ENCODE measurements at regions not wholly inside any gene's neighbourhood (a gene's known extent, or its start where the extent isn't known, plus 50 kb on each side); places are given as distances from the start of the nearest gene placed in this dataset.
"Not testable (repeated sequence)": the region's sequence is repeated elsewhere in the genome, so short reads cannot be mapped to it uniquely, and the experiment has no call there.

- 34% methylated on average over 2 of the region's 2 CpGs for WGBS
Measured at GRCh38 chr7:50908628-50909290, 126.1 kb upstream of the GRB10 start.

DNA sequence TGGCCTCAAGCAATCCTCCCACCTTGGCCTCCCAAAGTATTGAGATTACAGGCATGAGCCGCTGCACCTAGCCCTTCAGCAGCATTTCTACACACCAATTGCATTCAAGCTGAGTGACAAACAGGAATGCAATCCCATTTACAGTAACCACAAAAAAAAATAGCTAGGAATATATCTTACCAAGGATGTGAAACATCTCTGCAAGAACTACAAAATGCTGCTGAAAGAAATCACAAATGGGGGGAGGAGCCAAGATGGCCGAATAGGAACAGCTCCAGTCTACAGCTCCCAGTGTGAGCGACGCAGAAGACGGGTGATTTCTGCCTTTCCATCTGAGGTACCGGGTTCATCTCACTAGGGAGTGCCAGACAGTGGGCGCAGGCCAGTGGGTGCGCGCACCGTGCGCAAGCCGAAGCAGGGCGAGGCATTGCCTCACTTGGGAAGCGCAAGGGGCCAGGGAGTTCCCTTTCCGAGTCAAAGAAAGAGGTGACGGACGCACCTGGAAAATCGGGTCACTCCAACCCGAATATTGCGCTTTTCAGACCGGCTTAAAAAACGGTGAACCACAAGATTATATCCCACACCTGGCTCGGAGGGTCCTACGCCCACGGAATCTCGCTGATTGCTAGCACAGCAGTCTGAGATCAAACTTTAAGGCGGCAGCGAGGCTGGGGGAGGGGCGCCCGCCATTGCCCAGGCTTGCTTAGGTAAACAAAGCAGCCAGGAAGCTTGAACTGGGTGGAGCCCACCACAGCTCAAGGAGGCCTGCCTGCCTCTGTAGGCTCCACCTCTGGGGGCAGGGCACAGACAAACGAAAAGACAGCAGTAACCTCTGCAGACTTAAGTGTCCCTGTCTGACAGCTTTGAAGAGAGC lies 116.1 kb upstream of the GRB10 start:
- not testable (repeated sequence) for H3K27ac ChIP-seq (ENCODE audit: low read depth in 1 of 2, low read length in 2 of 2); H3K9me3 ChIP-seq (ENCODE audit: control insufficient read depth in 4 of 4, low read length in 3 of 4); H3K36me3 ChIP-seq (ENCODE audit: control insufficient read depth in 4 of 4, insufficient read depth in 3 of 4, low read depth in 1 of 4, low read length in 3 of 4); DNase-seq (ENCODE audit: low spot score); H3K4me1 ChIP-seq (ENCODE audit: control insufficient read depth in 4 of 4, insufficient read depth in 4 of 4, low read length in 3 of 4); H3K27me3 ChIP-seq (ENCODE audit: control insufficient read depth in 4 of 4, insufficient read depth in 4 of 4, low read length in 3 of 4); H3K9ac ChIP-seq (ENCODE audit: low read depth in 1 of 2, low read length in 2 of 2); H3K4me3 ChIP-seq (ENCODE audit: low read depth in 1 of 3, low read length in 3 of 3)
- WGBS: 84% methylated on average over 30 of the region's 31 CpGs

More at GRCh38 chr7:50908628-50909290, 126.1 kb upstream of the GRB10 start:
- Histone ChIP-seq H3K27ac (ENCODE audit: low read depth in 1 of 2, low read length in 2 of 2) (no peak overlapping the region), H3K9ac (ENCODE audit: low read depth in 1 of 2, low read length in 2 of 2) (no peak overlapping the region), H3K9me3 (ENCODE audit: control insufficient read depth in 4 of 4, low read length in 3 of 4) (no peaks in the 10 kb centered on the region), H3K4me3 (ENCODE audit: low read depth in 1 of 3, low read length in 3 of 3) (no peak overlapping the region), H3K36me3 (ENCODE audit: control insufficient read depth in 4 of 4, insufficient read depth in 3 of 4, low read depth in 1 of 4, low read length in 3 of 4) (no peaks in the 10 kb centered on the region), H3K4me1 (ENCODE audit: control insufficient read depth in 4 of 4, insufficient read depth in 4 of 4, low read length in 3 of 4) (no peaks in the 10 kb centered on the region), H3K27me3 (ENCODE audit: control insufficient read depth in 4 of 4, insufficient read depth in 4 of 4, low read length in 3 of 4) (peaks cover 0 to 3% (median 0%) of the 10 kb centered on the region in 4 donors)
- no peak for TF ChIP-seq ZBTB33 (IDR thresholded peaks at IDR 0.05)
- TF ChIP-seq, protein P1, sequence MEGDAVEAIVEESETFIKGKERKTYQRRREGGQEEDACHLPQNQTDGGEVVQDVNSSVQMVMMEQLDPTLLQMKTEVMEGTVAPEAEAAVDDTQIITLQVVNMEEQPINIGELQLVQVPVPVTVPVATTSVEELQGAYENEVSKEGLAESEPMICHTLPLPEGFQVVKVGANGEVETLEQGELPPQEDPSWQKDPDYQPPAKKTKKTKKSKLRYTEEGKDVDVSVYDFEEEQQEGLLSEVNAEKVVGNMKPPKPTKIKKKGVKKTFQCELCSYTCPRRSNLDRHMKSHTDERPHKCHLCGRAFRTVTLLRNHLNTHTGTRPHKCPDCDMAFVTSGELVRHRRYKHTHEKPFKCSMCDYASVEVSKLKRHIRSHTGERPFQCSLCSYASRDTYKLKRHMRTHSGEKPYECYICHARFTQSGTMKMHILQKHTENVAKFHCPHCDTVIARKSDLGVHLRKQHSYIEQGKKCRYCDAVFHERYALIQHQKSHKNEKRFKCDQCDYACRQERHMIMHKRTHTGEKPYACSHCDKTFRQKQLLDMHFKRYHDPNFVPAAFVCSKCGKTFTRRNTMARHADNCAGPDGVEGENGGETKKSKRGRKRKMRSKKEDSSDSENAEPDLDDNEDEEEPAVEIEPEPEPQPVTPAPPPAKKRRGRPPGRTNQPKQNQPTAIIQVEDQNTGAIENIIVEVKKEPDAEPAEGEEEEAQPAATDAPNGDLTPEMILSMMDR (IDR thresholded peaks at IDR 0.05; ENCODE audit: low read depth, low read length, missing input control): no peak
- TF ChIP-seq, protein P2, sequence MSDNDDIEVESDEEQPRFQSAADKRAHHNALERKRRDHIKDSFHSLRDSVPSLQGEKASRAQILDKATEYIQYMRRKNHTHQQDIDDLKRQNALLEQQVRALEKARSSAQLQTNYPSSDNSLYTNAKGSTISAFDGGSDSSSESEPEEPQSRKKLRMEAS (IDR thresholded peaks at IDR 0.05): no peak
- no peak for TF ChIP-seq NR2F2 (IDR thresholded peaks at IDR 0.05)
- TF ChIP-seq YY1 (IDR thresholded peaks at IDR 0.05): no peak
- DNase-seq (ENCODE audit: low spot score): no peak

DNA sequence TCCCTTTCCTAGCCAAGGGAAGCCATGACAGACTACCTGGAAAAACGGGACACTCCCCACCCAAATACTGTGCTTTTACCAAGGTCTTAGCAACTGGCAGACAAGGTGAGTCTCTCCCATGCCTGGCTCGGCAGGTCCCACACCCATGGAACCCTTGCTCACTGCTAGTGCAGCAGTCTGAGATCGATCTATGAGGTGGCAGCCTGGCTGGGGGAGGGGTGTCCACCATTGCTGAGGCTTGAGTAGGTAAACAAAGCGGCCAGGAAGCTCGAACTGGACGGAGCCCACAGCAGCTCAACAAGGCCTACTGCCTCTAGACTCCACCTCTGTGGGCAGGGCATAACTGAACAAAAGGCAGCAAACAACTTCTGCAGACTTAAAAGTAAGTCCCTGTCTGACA lies 104.4 kb upstream of the GRB10 start:
- H3K9ac ChIP-seq (ENCODE audit: low read depth in 1 of 2, low read length in 2 of 2); H3K4me3 ChIP-seq (ENCODE audit: low read depth in 1 of 3, low read length in 3 of 3); DNase-seq (ENCODE audit: low spot score); H3K27me3 ChIP-seq (ENCODE audit: control insufficient read depth in 4 of 4, insufficient read depth in 4 of 4, low read length in 3 of 4); H3K4me1 ChIP-seq (ENCODE audit: control insufficient read depth in 4 of 4, insufficient read depth in 4 of 4, low read length in 3 of 4); H3K27ac ChIP-seq (ENCODE audit: low read depth in 1 of 2, low read length in 2 of 2); H3K9me3 ChIP-seq (ENCODE audit: control insufficient read depth in 4 of 4, low read length in 3 of 4); H3K36me3 ChIP-seq (ENCODE audit: control insufficient read depth in 4 of 4, insufficient read depth in 3 of 4, low read depth in 1 of 4, low read length in 3 of 4): not testable (repeated sequence)
- 48% methylated on average over 6 of the region's 6 CpGs for WGBS

DNA sequence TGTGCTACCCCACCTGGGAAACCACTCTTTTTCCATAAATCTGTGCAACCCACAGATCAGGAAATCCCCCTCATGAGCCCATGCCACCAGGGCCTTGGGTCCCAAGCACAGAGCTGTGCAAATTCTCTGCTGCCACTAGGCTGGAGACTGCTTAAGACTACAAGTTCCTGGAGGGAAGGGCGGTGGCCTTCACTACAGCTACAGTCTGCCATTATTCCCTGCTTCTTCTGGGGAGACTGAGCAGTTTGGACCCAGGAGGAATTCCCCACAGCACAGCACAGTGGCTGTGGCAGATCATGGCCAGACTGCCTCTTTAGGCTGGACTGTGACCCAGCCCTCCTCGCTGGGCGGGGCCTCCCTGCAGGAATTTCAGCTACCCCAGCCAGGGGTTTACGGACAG lies 89.7 kb upstream of the GRB10 start:
- 78% methylated on average over 4 of the region's 4 CpGs for WGBS
- TF ChIP-seq HNF4G (IDR thresholded peaks at IDR 0.05) (no peak), YY1 (IDR thresholded peaks at IDR 0.05) (no peak), TAF1 (conservative IDR thresholded peaks at IDR 0.05) (no peak), FOXA2 (IDR thresholded peaks at IDR 0.05) (no peak)
- TF ChIP-seq, protein P1 (IDR thresholded peaks at IDR 0.05; ENCODE audit: low read depth, low read length, missing input control): no peak
- TF ChIP-seq, protein P2 (IDR thresholded peaks at IDR 0.05): no peak
- no peak for DNase-seq (ENCODE audit: low spot score)
- Histone ChIP-seq H3K9me3 (ENCODE audit: control insufficient read depth in 4 of 4, low read length in 3 of 4) (no peaks in the 10 kb centered on the region), H3K27ac (ENCODE audit: low read depth in 1 of 2, low read length in 2 of 2) (no peak overlapping the region), H3K4me3 (ENCODE audit: low read depth in 1 of 3, low read length in 3 of 3) (no peak overlapping the region), H3K36me3 (ENCODE audit: control insufficient read depth in 4 of 4, insufficient read depth in 3 of 4, low read depth in 1 of 4, low read length in 3 of 4) (no peaks in the 10 kb centered on the region), H3K9ac (ENCODE audit: low read depth in 1 of 2, low read length in 2 of 2) (no peak overlapping the region), H3K27me3 (ENCODE audit: control insufficient read depth in 4 of 4, insufficient read depth in 4 of 4, low read length in 3 of 4) (peaks cover 0 to 2% (median 0%) of the 10 kb centered on the region in 4 donors), H3K4me1 (ENCODE audit: control insufficient read depth in 4 of 4, insufficient read depth in 4 of 4, low read length in 3 of 4) (no peaks in the 10 kb centered on the region)

Measured in liver (tissue), 8 donors.